Thyroid gland (tissue), 4 donors: ENCODE measurements at regions not wholly inside any gene's neighbourhood (a gene's known extent, or its start where the extent isn't known, plus 50 kb on each side); places are given as distances from the start of the nearest gene placed in this dataset.

Experiments used
- CTCF ChIP-seq, 6 experiments: fragments of 200-600 bp in 3 of 6; fragments of 450-650 bp in 3 of 6; sonication (generic) in 3 of 6; IDR thresholded peaks; one replicate each; pipeline ENCODE4 v1.5.1; 2016 to 2019; ENCODE audit warnings: antibody characterized with exemption in 6 of 6, mild to moderate bottlenecking in 2 of 6, inconsistent platforms in 1 of 6, moderate library complexity in 1 of 6
- POLR2A ChIP-seq, 2 donors: fragments of 450-650 bp; IDR thresholded peaks; one replicate each; pipeline ENCODE4 v1.6.1; 2017; ENCODE audit warnings: antibody characterized with exemption in 2 of 2, mild to moderate bottlenecking in 2 of 2, moderate library complexity in 1 of 2

- TF ChIP-seq CTCF (IDR thresholded peaks at IDR 0.05) (no peak), POLR2A (IDR thresholded peaks at IDR 0.05) (no peak)
Observed at GRCh38 chr15:96266456-96266855, 64.0 kb upstream of the NR2F2 start.
